Skeletal muscle tissue (tissue), 3 donors: ENCODE measurements at regions not wholly inside any gene's neighbourhood (a gene's known extent, or its start where the extent isn't known, plus 50 kb on each side); places are given as distances from the start of the nearest gene placed in this dataset.

Source experiments
- H3K27ac ChIP-seq: one replicate; pipeline ENCODE4 v1.7.0; 2013; ENCODE audit warnings: mild to moderate bottlenecking, low read depth, low read length, inconsistent platforms
- H3K27me3 ChIP-seq, 3 donors: one replicate each; pipeline ENCODE4 v1.7.0; 2013; ENCODE audit warnings: low read length in 3 of 3; ENCODE audit not compliant: control insufficient read depth in 3 of 3, insufficient read depth in 3 of 3
- H3K36me3 ChIP-seq, 3 donors: one replicate each; pipeline ENCODE4 v1.7.0; 2013; ENCODE audit warnings: low read length in 3 of 3; ENCODE audit not compliant: control insufficient read depth in 3 of 3, insufficient read depth in 3 of 3
- H3K4me1 ChIP-seq, 3 donors: one replicate each; pipeline ENCODE4 v1.7.0; 2013; ENCODE audit warnings: low read length in 3 of 3, mild to moderate bottlenecking in 3 of 3; ENCODE audit not compliant: control insufficient read depth in 3 of 3, insufficient read depth in 3 of 3
- H3K4me3 ChIP-seq, 3 donors: one replicate each; pipeline ENCODE4 v1.7.0; 2013; ENCODE audit warnings: low read length in 3 of 3
- H3K9ac ChIP-seq, 3 donors: one replicate each; pipeline ENCODE4 v1.7.0; 2013; ENCODE audit warnings: low read length in 3 of 3, mild to moderate bottlenecking in 3 of 3, moderate library complexity in 2 of 3, low read depth in 1 of 3
- H3K9me3 ChIP-seq, 3 donors: one replicate each; pipeline ENCODE4 v1.7.0; 2013; ENCODE audit warnings: low read length in 3 of 3; ENCODE audit not compliant: control insufficient read depth in 3 of 3
- donor health status: Osteomylitis.

GRCh38 chr20:19953606-19954005 is 63.6 kb upstream of the NAA20 start:
- no peaks in the 10 kb centered on the region for H3K9me3 ChIP-seq
- no peaks in the 10 kb centered on the region for H3K27me3 ChIP-seq
- no peak overlapping the region for H3K9ac ChIP-seq
- no peak overlapping the region for H3K4me3 ChIP-seq
- H3K27ac ChIP-seq = no peak overlapping the region
- no peaks in the 10 kb centered on the region for H3K4me1 ChIP-seq
- H3K36me3 ChIP-seq = peaks cover 26 to 46% (median 29%) of the 10 kb centered on the region in 3 donors

DNA sequence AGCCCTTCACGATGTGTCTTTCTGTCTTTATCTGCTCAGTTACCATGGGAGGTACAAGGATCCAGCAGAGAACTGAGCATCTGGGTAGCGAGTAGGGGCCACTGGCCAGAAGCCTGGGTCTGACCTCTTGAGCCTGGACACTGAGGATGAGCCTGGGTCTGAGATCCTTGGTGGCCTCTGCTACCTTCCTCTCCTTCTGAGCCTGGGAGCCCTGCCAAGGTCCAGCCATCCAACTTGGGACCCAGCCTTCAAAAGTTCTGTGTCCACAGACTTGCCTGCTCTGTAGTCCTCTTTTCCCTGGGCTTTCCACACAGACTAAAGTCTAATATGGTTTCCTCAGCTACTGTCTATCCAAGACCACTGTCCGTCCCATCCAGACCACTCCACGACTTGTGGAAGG is 60.2 kb upstream of the NAA20 start:
- Histone ChIP-seq H3K27ac (no peak overlapping the region), H3K4me1 (no peaks in the 10 kb centered on the region), H3K9me3 (no peaks in the 10 kb centered on the region), H3K9ac (no peak overlapping the region), H3K4me3 (no peak overlapping the region), H3K27me3 (no peaks in the 10 kb centered on the region), H3K36me3 (peaks cover 38 to 66% (median 52%) of the 10 kb centered on the region in 3 donors)

DNA sequence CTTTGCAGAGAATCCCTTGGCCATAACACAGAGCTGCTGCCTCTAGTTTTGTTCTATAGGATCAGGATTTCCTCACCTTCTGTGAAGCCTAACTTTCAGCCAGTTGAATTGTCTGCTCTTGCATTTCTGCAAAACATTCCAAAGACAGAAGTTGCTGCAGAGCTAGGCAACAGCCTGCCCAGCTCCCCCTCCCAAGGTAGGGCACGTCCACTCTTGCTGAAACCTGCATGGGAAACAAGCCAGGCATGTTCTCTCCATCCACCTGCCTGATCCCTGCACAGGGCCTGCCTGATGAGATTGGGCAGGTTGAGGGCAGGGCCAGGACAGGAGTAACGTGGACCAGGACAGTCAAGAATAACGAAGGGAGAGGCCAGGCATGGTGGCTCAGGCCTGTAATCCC is 58.9 kb upstream of the NAA20 start:
- Histone ChIP-seq H3K27ac (no peak overlapping the region), H3K27me3 (no peaks in the 10 kb centered on the region), H3K4me1 (no peaks in the 10 kb centered on the region), H3K36me3 (peaks cover 36 to 72% (median 52%) of the 10 kb centered on the region in 3 donors), H3K4me3 (no peak overlapping the region), H3K9ac (no peak overlapping the region), H3K9me3 (no peaks in the 10 kb centered on the region)

DNA sequence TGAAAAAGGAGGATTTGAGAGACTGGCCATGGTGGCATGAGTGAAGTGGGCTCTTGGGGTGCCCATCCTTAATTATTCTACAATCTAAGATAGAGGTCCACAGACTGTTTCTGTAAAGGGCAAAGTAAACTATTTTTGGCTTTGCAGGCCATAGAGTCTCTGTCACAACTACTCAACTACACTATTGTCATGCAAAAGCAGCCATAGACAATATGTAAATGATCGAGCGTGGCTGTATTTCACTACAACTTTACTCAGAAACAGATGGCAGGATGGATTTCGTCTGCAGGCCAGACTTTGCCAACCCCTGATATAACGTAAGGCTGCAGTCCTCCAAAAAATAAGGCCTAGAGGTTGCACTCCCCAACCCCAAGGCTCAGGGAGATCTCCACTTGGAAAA is 58.2 kb upstream of the NAA20 start:
- Histone ChIP-seq H3K36me3 (peaks cover 36 to 69% (median 52%) of the 10 kb centered on the region in 3 donors), H3K4me3 (no peak overlapping the region), H3K9ac (no peak overlapping the region), H3K27me3 (no peaks in the 10 kb centered on the region), H3K4me1 (no peaks in the 10 kb centered on the region), H3K9me3 (no peaks in the 10 kb centered on the region), H3K27ac (no peak overlapping the region)

GRCh38 chr20:19960745-19961144 is 56.4 kb upstream of the NAA20 start:
- Histone ChIP-seq H3K4me3 (no peak overlapping the region), H3K36me3 (peaks cover 44 to 66% (median 52%) of the 10 kb centered on the region in 3 donors), H3K9me3 (no peaks in the 10 kb centered on the region), H3K27me3 (no peaks in the 10 kb centered on the region), H3K27ac (no peak overlapping the region), H3K9ac (no peak overlapping the region), H3K4me1 (peaks cover 0 to 12% (median 5%) of the 10 kb centered on the region in 3 donors)

- Histone ChIP-seq H3K27ac (no peak overlapping the region), H3K27me3 (no peaks in the 10 kb centered on the region), H3K36me3 (peaks cover 43 to 69% (median 51%) of the 10 kb centered on the region in 3 donors)
Observed at GRCh38 chr20:19961293-19961692, 55.9 kb upstream of the NAA20 start.

GRCh38 chr20:19962958-19963357 is 54.2 kb upstream of the NAA20 start:
- Histone ChIP-seq H3K27me3 (no peaks in the 10 kb centered on the region), H3K27ac (no peak overlapping the region), H3K4me1 (peaks cover 0 to 12% (median 5%) of the 10 kb centered on the region in 3 donors), H3K4me3 (no peak overlapping the region), H3K9me3 (no peaks in the 10 kb centered on the region), H3K36me3 (peaks cover 39 to 68% (median 43%) of the 10 kb centered on the region in 3 donors), H3K9ac (no peak overlapping the region)

More at GRCh38 chr20:19961293-19961692, 55.9 kb upstream of the NAA20 start:
- no peak overlapping the region for H3K4me3 ChIP-seq
- H3K4me1 ChIP-seq = peaks cover 0 to 12% (median 5%) of the 10 kb centered on the region in 3 donors
- H3K9ac ChIP-seq = no peak overlapping the region
- H3K9me3 ChIP-seq = no peaks in the 10 kb centered on the region

GRCh38 chr20:19964289-19965265 is 52.6 kb upstream of the NAA20 start:
- Histone ChIP-seq H3K27ac (peak overlapping the region; percentile 62), H3K27me3 (no peaks in the 10 kb centered on the region), H3K36me3 (peaks cover 31 to 64% (median 35%) of the 10 kb centered on the region in 3 donors), H3K4me3 (no peak overlapping the region), H3K9ac (no peak overlapping the region), H3K9me3 (no peaks in the 10 kb centered on the region), H3K4me1 (peaks cover 0 to 12% (median 5%) of the 10 kb centered on the region in 3 donors)

DNA sequence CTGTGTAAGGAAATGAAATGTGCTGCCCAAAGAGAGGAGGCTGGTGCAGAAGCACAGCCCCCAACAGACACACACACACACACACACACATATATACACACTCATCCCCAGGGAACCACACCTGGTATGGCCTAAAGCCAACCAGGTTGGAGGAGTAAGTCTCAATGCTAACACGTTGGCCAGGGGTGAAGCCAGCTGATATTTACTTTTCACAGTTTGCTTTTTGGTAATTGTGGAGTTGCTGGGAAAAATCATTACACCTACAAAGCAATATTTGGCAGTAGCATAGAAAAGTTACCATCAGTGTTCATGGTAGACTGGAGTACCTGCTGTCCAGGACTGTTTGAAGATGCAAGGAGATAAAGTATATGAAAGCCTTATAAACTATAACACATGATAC is 50.3 kb upstream of the NAA20 start:
- Histone ChIP-seq H3K4me1 (peaks cover 2 to 12% (median 5%) of the 10 kb centered on the region in 3 donors), H3K27ac (no peak overlapping the region), H3K9me3 (no peaks in the 10 kb centered on the region), H3K27me3 (no peaks in the 10 kb centered on the region), H3K4me3 (no peak overlapping the region), H3K9ac (no peak overlapping the region), H3K36me3 (peaks cover 30 to 54% (median 35%) of the 10 kb centered on the region in 3 donors)
